ENCODE measurements at regions not wholly inside any gene's neighbourhood (a gene's known extent, or its start where the extent isn't known, plus 50 kb on each side); places are given as distances from the start of the nearest gene placed in this dataset.

DNA sequence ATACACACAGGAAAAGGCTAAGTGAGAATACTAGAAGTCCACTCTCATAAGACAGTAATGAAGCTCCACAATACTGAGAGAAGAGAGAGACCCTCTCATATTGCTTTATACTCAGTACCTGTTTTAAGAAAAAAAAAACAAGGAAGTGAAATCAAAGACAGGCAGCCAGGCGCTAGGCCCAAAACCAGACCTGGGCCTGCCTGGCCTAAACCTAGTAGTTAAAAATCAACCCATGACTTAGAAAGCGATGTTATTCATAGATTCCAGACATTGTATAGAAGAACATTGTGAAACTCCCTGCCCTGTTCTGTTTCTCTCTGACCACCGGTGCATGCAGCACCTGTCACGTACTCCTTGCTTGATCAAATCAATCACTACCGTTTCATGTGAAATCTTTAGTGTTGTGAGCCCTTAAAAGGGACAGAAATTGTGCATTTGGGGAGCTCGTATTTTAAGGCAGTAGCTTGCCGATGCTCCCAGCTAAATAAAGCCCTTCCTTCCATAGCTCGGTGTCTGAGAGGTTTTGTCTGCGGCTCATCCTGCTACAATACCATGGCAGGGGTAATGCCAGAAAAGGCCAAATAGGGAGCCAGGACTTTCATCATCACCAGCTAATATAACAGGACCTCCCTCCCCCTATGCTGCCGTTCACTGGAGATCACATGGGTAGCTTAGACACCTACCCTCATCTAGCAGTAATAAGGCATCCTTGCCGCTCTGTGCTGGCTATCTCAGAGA, 1294.1 kb downstream of the NSUN3 start:
- DNase-seq = no peak
- Histone ChIP-seq H3K27me3 (ENCODE audit: control insufficient read depth, insufficient read depth) (no peaks in the 10 kb centered on the region), H3K4me1 (ENCODE audit: control insufficient read depth, insufficient read depth, low read length) (no peaks in the 10 kb centered on the region), H3K4me3 (ENCODE audit: low read length) (no peak overlapping the region), H3K9me3 (ENCODE audit: control insufficient read depth, low read length) (no peaks in the 10 kb centered on the region), H3K27ac (ENCODE audit: low read length) (no peak overlapping the region)
- WGBS = 87% methylated on average over 11 of the region's 11 CpGs
- intact Hi-C loops (cut with DNase I) = no loop called here
- ATAC-seq = no peak

GRCh38 chr3:95387242-95388021, 1324.6 kb downstream of the NSUN3 start:
- intact Hi-C loops (cut with DNase I) = no loop called here
- no peaks in the 10 kb centered on the region for H3K4me1 ChIP-seq (ENCODE audit: control insufficient read depth, insufficient read depth, low read length)
- H3K27me3 ChIP-seq (ENCODE audit: control insufficient read depth, insufficient read depth) = no peaks in the 10 kb centered on the region
- no peak overlapping the region for H3K27ac ChIP-seq (ENCODE audit: low read length)
- H3K4me3 ChIP-seq (ENCODE audit: low read length) = no peak overlapping the region
- WGBS = 72% methylated on average over 6 of the region's 6 CpGs
- DNase-seq (no peak), ATAC-seq (no peak)
- no peaks in the 10 kb centered on the region for H3K9me3 ChIP-seq (ENCODE audit: control insufficient read depth, low read length)

DNA sequence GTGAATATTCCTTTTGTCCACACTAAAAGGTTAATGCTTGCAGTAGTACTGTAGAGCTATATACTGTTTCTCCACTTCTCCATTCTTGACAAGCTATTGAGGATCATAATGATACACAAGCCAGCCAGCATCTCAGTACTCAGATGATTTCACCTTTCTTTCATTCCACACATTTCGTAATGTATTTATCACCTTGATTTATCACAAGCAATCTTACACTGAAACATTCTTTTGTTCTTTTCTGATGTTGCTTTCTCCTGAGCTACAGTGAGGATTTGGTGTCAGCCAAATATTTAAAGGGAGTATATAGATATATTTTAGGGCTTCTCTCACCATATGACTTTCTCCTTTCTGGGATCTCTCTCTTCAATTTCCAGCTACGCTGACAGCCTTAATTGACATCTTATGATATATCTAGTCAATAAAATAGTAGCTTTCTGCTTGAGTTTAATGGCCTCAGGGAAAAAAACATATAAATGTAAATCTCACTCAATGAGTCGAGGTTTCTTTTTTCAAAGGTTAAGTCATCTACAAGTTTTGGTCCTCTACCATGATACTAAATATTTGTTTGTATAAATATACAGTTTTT, 1327.0 kb downstream of the NSUN3 start:
- Histone ChIP-seq H3K4me3 (ENCODE audit: low read length) (no peak overlapping the region), H3K9me3 (ENCODE audit: control insufficient read depth, low read length) (no peaks in the 10 kb centered on the region), H3K4me1 (ENCODE audit: control insufficient read depth, insufficient read depth, low read length) (no peaks in the 10 kb centered on the region), H3K27me3 (ENCODE audit: control insufficient read depth, insufficient read depth) (no peaks in the 10 kb centered on the region), H3K27ac (ENCODE audit: low read length) (no peak overlapping the region)
- DNase-seq (no peak), ATAC-seq (no peak)
- intact Hi-C loops (cut with DNase I) = no loop called here
- whole genome bisulfite sequencing = 78% methylated on average over 3 of the region's 3 CpGs

DNA sequence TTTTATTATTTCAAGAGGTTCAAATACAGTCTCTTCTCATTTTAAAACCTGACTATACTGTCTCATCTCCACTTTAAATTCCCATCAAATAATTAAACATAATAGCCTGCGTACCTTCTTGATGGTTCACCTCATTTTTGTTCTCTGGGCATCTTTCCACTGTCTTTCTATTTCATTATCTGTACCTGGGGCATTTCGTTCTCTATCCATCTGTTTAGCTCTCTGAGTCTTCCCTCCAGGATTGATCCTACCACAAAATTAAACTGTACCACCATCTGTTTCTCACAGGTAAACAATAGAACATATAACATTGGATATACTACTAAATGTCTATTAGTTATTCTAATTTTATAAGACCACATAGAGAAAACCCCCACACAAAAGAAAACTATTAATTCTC, 1331.4 kb downstream of the NSUN3 start:
- ATAC-seq (no peak), DNase-seq (no peak)
- Histone ChIP-seq H3K9me3 (ENCODE audit: control insufficient read depth, low read length) (no peaks in the 10 kb centered on the region), H3K27me3 (ENCODE audit: control insufficient read depth, insufficient read depth) (no peaks in the 10 kb centered on the region), H3K27ac (ENCODE audit: low read length) (no peak overlapping the region), H3K4me3 (ENCODE audit: low read length) (no peak overlapping the region), H3K4me1 (ENCODE audit: control insufficient read depth, insufficient read depth, low read length) (no peaks in the 10 kb centered on the region)
- 68% methylated on average over 2 of the region's 2 CpGs for WGBS
- intact Hi-C loops (cut with DNase I) = no loop called here

- 72% methylated on average over 3 of the region's 3 CpGs for WGBS
- no peaks in the 10 kb centered on the region for H3K27me3 ChIP-seq (ENCODE audit: control insufficient read depth, insufficient read depth)
Observed at GRCh38 chr3:95399585-95399984, 1336.7 kb downstream of the NSUN3 start.

GRCh38 chr3:95401693-95402092, 1338.8 kb downstream of the NSUN3 start:
- no peak for DNase-seq
- 87% methylated on average over 2 of the region's 2 CpGs for WGBS
- no peaks in the 10 kb centered on the region for H3K27me3 ChIP-seq (ENCODE audit: control insufficient read depth, insufficient read depth)
- no peaks in the 10 kb centered on the region for H3K4me1 ChIP-seq (ENCODE audit: control insufficient read depth, insufficient read depth, low read length)
- H3K9me3 ChIP-seq (ENCODE audit: control insufficient read depth, low read length) = no peaks in the 10 kb centered on the region
- no peak for ATAC-seq
- intact Hi-C loops (cut with DNase I) = no loop called here
- no peak overlapping the region for H3K27ac ChIP-seq (ENCODE audit: low read length)
- no peak overlapping the region for H3K4me3 ChIP-seq (ENCODE audit: low read length)

More at GRCh38 chr3:95399585-95399984, 1336.7 kb downstream of the NSUN3 start:
- DNase-seq (no peak), ATAC-seq (no peak)
- Histone ChIP-seq H3K4me3 (ENCODE audit: low read length) (no peak overlapping the region), H3K9me3 (ENCODE audit: control insufficient read depth, low read length) (no peaks in the 10 kb centered on the region), H3K4me1 (ENCODE audit: control insufficient read depth, insufficient read depth, low read length) (no peaks in the 10 kb centered on the region), H3K27ac (ENCODE audit: low read length) (no peak overlapping the region)
- intact Hi-C loops (cut with DNase I) = no loop called here

GRCh38 chr3:95407709-95408463, 1345.0 kb downstream of the NSUN3 start:
- Histone ChIP-seq H3K9me3 (ENCODE audit: control insufficient read depth, low read length) (no peaks in the 10 kb centered on the region), H3K27ac (ENCODE audit: low read length) (no peak overlapping the region), H3K4me1 (ENCODE audit: control insufficient read depth, insufficient read depth, low read length) (no peaks in the 10 kb centered on the region), H3K4me3 (ENCODE audit: low read length) (no peak overlapping the region), H3K27me3 (ENCODE audit: control insufficient read depth, insufficient read depth) (no peaks in the 10 kb centered on the region)
- 75% methylated on average over 4 of the region's 4 CpGs for WGBS
- intact Hi-C loops (cut with DNase I) = no loop called here
- no peak for ATAC-seq
- DNase-seq = peak in 1 of 3 donors; percentile 11

- WGBS = 76% methylated on average over 3 of the region's 3 CpGs
- intact Hi-C loops (cut with DNase I) = no loop called here
- Histone ChIP-seq H3K27ac (ENCODE audit: low read length) (no peak overlapping the region), H3K27me3 (ENCODE audit: control insufficient read depth, insufficient read depth) (no peaks in the 10 kb centered on the region), H3K4me1 (ENCODE audit: control insufficient read depth, insufficient read depth, low read length) (no peaks in the 10 kb centered on the region), H3K9me3 (ENCODE audit: control insufficient read depth, low read length) (no peaks in the 10 kb centered on the region), H3K4me3 (ENCODE audit: low read length) (no peak overlapping the region)
- no peak for DNase-seq
- ATAC-seq = no peak
Observed at GRCh38 chr3:95408464-95408862, 1345.6 kb downstream of the NSUN3 start.

- ATAC-seq = no peak
Observed at GRCh38 chr3:95418251-95418650, 1355.4 kb downstream of the NSUN3 start.

DNA sequence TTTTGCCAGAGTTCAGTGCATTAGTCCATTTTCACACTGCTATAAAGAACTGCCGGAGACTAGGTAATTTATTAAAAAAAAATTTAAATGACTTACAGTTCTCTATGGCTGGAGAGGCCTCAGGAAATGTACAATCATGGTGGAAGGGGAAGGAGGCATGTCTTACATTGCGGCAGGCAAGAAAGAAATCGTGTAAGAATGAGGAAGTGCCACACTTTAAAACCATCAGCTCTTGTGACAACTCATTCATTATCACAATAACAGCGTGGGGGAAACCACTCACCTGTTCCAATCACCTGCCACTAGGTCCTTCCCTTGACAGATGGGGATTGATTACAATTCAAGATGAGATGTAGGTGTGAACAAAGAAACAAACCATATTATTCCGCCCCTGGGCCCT, 1361.4 kb downstream of the NSUN3 start:
- Histone ChIP-seq H3K4me1 (ENCODE audit: control insufficient read depth, insufficient read depth, low read length) (no peaks in the 10 kb centered on the region), H3K4me3 (ENCODE audit: low read length) (no peak overlapping the region), H3K9me3 (ENCODE audit: control insufficient read depth, low read length) (no peaks in the 10 kb centered on the region), H3K27ac (ENCODE audit: low read length) (no peak overlapping the region), H3K27me3 (ENCODE audit: control insufficient read depth, insufficient read depth) (no peaks in the 10 kb centered on the region)
- intact Hi-C loops (cut with DNase I) = no loop called here
- 76% methylated on average over 5 of the region's 5 CpGs for WGBS
- ATAC-seq (no peak), DNase-seq (no peak)

More at GRCh38 chr3:95418251-95418650, 1355.4 kb downstream of the NSUN3 start:
- Histone ChIP-seq H3K27me3 (ENCODE audit: control insufficient read depth, insufficient read depth) (no peaks in the 10 kb centered on the region), H3K4me3 (ENCODE audit: low read length) (no peak overlapping the region), H3K27ac (ENCODE audit: low read length) (no peak overlapping the region), H3K9me3 (ENCODE audit: control insufficient read depth, low read length) (no peaks in the 10 kb centered on the region), H3K4me1 (ENCODE audit: control insufficient read depth, insufficient read depth, low read length) (no peaks in the 10 kb centered on the region)
- intact Hi-C loops (cut with DNase I) = no loop called here
- 88% methylated on average over 6 of the region's 6 CpGs for WGBS
- peak in 1 of 3 donors; percentile 37 for DNase-seq

- no peak overlapping the region for H3K27ac ChIP-seq (ENCODE audit: low read length)
- no peaks in the 10 kb centered on the region for H3K27me3 ChIP-seq (ENCODE audit: control insufficient read depth, insufficient read depth)
- intact Hi-C loops (cut with DNase I) = no loop called here
- ATAC-seq = no peak
- no peak overlapping the region for H3K4me3 ChIP-seq (ENCODE audit: low read length)
- WGBS = 13% methylated on average over 1 of the region's 1 CpG
- DNase-seq = no peak
- H3K9me3 ChIP-seq (ENCODE audit: control insufficient read depth, low read length) = no peaks in the 10 kb centered on the region
- no peaks in the 10 kb centered on the region for H3K4me1 ChIP-seq (ENCODE audit: control insufficient read depth, insufficient read depth, low read length)
Observed at GRCh38 chr3:95434491-95434890, 1371.6 kb downstream of the NSUN3 start.
